NCI-H524 (cell line): ENCODE measurements at regions not wholly inside any gene's neighbourhood (a gene's known extent, or its start where the extent isn't known, plus 50 kb on each side); places are given as distances from the start of the nearest gene placed in this dataset.

Source experiments
- DNase-seq, 2 experiments: peaks; one replicate each; lab custom pipeline; 2025; lab: John Stamatoyannopoulos, UW

- no peak for DNase-seq
Measured at GRCh38 chr3:34294240-34294639, 495.8 kb downstream of the PDCD6IP start.

GRCh38 chr3:34296796-34297195 lies 498.4 kb downstream of the PDCD6IP start:
- DNase-seq = no peak

- DNase-seq = no peak
Measured at GRCh38 chr3:34298653-34299052, 500.2 kb downstream of the PDCD6IP start.

DNA sequence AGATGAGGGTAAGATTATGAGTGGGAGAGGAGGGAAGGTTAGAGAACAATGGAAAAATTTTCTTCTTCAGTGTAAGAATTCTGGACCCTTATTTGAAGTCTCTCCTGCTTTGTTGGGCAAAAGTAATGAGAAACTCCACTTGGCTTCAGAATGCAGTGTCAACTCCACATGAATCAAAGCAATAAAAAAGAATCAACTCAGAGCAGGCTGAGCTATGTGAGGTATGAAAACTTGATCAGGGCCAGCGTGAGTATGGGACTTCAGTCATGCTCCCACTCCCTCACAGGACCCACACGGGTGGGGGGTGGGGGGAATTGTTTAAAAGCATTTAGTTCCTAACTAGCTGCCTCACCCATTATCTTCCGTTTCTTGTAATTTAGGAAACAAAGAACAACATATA lies 502.2 kb downstream of the PDCD6IP start:
- no peak for DNase-seq

DNA sequence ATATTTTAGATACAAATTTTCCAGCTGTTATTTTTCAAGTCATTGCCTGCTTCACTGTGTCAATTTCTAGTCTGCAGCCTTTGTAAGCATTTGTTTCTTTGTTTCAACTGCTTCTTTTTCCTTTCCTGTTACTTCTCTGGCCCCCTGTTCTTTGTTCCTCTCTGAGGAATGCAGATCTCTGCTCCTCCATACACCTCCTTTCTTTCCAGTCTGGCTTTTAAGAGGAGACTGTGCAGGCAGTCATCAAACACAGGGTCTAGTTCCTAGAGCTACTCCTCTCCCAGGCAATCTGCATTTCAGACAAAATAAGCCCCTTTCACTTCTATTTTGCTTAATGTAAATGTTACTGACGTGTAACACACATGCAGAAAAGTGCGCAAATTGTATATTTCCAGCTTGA lies 502.9 kb downstream of the PDCD6IP start:
- DNase-seq = no peak

DNA sequence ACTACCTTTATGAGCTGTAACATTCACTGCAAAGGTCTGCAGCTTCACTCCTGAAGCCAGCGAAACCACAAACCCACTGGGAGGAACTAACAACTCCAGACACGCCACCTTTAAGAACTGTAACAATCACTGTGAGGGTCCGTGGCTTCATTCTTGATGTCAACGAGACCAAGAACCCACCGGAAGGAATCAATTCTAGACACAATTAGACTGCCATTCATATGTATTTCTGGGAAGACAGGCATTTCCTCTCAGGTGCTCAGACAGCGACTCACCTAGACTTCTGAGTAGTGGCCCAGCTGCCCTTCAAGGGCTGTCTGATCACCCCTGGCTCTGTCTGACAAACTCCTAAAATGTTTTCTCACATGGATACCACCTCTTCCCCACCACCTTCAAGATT lies 506.8 kb downstream of the PDCD6IP start:
- DNase-seq = no peak

DNA sequence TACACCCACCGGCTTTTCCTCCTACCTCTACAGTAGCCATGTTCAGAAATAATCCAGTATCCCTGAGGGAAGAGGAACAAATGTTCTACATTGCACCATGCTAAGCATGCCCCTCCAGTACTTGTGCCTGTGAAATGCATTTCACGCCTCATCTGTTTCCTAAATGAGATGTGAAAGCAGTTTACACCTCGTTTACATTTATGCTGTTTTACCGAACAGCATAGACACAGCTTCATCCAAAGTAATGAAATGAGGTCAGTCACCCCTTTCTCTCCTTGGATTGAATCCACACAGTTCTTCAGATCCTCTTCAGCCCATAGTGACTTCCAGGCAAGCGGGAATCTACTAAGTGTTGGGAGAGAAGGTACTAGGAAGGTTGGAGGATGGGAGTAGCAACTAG lies 514.3 kb downstream of the PDCD6IP start:
- DNase-seq = no peak

GRCh38 chr3:34319881-34320280 lies 521.5 kb downstream of the PDCD6IP start:
- no peak for DNase-seq

DNA sequence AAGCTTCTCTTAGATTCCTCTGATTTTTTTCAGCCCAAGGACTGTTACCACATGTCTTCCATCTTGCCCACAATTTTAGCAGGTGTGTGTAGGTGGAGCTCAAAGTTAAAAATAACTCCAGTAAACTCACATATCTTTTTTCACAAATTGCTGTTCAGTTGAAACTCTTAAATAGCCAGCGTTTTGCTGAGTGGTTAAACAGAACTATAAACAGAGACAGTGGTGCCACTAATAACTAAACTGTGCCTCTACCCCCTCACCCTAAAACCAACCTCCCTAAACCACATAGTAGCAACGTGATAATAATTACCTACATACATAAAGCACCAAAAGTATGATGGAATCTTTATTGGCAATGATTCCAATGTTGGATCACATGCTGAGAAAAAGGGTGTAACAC lies 525.1 kb downstream of the PDCD6IP start:
- DNase-seq = no peak

GRCh38 chr3:34346656-34347055 lies 548.2 kb downstream of the PDCD6IP start:
- peak in 1 of 2 experiments; percentile 29 for DNase-seq

DNA sequence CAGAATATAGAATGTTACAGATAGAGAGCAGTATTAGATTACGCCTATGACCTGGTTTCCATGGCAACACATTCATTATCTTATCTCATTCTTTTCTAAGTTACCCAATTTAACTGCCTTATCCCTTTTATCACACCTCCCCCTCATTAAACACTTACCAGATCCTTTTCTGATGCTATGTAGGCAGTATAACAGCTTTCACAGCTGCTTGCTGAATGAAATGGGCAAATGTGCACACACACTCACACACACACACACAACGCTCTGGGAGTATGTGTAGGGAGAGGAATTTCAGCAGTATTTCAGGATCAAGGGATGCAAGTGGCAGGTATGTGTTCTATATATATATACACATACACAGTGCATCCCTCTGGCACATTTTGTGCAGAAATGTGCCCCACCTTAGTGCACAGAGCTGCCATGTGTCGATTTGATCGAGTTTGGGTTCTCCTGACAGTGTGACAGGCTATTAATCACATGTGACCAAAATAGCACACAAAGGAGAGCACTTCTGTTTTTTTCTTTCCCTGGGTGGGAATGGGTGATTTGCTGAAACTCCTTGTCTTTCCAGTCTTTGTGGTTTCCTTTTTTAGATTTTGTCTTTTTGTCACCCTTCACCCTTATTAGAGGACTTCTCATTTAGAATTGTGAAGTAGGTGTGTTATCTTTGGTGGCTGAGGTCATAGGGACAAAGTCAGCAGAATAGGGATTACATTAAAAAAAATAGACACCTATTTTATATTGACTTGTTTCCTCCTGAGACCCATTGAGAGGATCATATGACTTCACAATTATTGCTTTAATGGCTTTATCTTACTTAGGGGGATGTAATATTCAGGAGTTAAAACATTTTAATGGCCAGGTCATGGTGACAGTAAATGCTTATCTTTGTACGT lies 553.7 kb downstream of the PDCD6IP start:
- DNase-seq = no peak

DNA sequence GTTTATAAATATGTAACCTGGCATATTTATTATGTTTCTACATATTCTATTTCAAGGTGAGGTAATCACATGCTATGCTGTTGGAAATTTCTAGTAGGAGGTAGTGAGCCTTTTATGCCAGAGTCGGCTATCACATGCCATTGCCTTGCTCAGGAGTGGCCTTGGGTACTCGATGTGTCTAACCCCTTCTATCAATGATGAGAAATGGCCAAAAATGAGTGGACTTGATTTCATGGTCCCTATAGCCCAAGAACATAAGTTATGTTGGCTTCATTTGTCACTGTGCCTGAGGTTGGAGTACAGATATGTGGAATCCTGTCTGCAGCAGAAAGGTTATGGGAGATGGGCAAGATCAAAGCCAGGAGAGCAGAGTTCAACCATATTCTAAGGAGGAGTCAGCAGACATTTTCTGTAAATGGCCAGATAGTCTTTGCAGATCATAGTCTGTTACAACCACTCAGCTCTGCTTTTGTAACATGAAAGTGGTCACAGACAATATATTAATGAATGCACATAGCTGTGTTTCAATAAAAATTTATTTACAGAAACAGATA lies 554.4 kb downstream of the PDCD6IP start:
- DNase-seq = no peak

- no peak for DNase-seq
Measured at GRCh38 chr3:34357461-34357860, 559.0 kb downstream of the PDCD6IP start.

- no peak for DNase-seq
Measured at GRCh38 chr3:34359064-34359463, 560.6 kb downstream of the PDCD6IP start.

- no peak for DNase-seq
Measured at GRCh38 chr3:34360713-34361112, 562.3 kb downstream of the PDCD6IP start.

DNA sequence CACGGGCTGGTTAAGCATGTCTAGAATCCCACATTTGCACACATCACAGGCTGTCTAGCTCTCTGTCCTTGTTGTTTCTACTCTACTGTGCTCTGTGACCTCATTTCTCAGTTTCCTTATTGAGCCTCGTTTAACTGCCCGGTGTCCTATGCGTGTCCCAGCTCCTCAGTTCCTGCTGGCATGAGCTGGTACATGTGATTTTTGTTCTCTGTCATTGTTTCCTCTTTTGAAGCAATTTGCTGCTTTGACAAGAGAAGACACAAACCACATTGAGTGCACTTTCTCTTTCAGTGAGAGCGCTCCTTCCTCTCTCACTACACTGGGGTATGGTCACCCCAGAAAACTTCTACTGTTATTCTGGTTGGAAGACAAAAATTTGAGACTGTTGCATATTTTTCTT lies 563.5 kb downstream of the PDCD6IP start:
- no peak for DNase-seq

GRCh38 chr3:34362910-34363309 lies 564.5 kb downstream of the PDCD6IP start:
- no peak for DNase-seq

DNA sequence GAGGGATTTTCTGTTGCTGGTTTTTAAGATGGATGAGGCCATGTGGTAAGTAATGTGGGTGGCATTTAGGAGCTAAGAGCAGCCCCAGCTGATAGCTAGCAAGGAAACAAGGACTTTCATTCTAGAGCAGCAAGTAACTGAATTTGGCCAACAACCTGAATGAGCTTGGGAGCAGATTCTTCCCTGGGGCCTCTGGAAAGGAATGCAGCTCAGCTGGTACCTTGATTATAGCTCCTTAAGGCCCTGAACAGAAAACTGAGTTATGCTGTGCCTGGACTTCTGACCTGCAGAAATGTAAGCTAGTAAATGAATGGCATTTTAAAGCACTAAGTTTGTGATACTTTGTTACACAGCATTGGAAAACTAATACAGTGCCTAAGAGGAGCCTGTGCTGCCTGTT lies 565.5 kb downstream of the PDCD6IP start:
- no peak for DNase-seq

DNA sequence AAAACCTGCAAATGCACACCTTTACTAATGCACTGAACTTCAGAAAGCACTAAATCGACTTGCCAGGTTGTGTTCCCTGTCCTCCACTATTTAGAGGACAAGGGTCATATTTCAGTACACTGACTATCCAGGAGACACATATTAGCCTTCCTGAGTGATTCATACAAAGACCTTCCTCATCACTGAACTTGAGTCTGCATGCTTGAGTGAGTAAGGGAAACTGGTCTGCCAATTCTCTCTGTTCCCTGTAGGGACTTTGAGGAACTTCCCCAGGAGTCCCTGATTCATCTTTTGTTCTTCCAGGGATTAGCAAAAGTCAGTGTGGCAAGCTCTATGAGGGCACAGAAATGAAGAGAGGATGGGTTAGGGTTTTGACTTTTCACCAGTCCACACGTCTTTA lies 565.9 kb downstream of the PDCD6IP start:
- no peak for DNase-seq

DNA sequence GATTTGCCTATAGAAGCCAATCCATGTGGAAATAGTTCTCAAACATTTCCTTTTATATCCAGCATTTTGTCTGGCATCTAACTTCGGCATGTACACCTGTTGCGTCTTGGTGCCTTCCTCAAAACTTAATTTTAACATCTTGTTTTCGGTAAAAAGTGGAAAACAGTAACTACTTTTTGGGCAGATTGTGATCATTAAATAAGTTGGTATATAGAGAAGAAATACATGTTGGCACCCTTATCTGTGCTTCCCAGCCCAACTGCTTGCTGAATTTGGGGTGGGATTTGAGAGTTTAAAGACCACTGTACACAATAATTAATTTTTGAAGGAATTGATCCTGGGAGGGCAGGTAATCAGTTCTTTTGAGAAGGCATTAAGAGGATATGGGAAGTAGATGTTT lies 566.8 kb downstream of the PDCD6IP start:
- DNase-seq = no peak

GRCh38 chr3:34365771-34366170 lies 567.3 kb downstream of the PDCD6IP start:
- no peak for DNase-seq

DNA sequence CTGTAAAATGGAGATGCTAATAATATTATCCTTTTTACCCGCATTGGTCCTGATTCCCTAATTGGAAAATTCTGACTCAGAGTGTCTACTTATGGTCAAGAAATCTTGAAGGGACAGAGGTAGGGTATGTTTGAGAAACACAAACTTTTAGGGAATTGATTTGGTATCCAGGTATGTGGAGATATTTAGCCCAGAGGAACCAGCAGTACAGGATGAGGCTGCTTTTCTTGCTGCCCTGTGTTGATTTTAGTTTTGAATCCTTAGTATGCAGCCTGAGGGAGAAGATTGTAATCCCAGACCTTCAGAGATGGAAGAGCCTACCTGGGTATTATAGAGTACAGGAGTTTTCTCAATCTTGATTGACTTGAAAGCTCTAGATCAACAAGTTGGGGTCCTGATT lies 569.1 kb downstream of the PDCD6IP start:
- no peak for DNase-seq

- peak in 1 of 2 experiments; percentile 3 for DNase-seq
Measured at GRCh38 chr3:34374521-34374920, 576.1 kb downstream of the PDCD6IP start.

GRCh38 chr3:34376691-34377090 lies 578.3 kb downstream of the PDCD6IP start:
- no peak for DNase-seq
